Hepatocyte (in vitro differentiated cells): ENCODE measurements at regions not wholly inside any gene's neighbourhood (a gene's known extent, or its start where the extent isn't known, plus 50 kb on each side); places are given as distances from the start of the nearest gene placed in this dataset.

Source experiments
- CTCF ChIP-seq: fragments of 200-600 bp; sonication (generic); IDR thresholded peaks from 2 replicates; pipeline ENCODE4 v1.5.1; 2016; ENCODE audit warnings: antibody characterized with exemption, mild to moderate bottlenecking; ENCODE audit not compliant: poor library complexity
- EZH2 ChIP-seq: fragments of 200-600 bp; sonication (generic); IDR thresholded peaks from 2 replicates; pipeline ENCODE4 v1.6.1; 2016; ENCODE audit warnings: antibody characterized with exemption, mild to moderate bottlenecking, borderline replicate concordance
- EZH2phosphoT487 ChIP-seq: fragments of 200-600 bp; sonication (generic); IDR thresholded peaks from one replicate; pipeline ENCODE4 v1.6.1; 2018; ENCODE audit warnings: antibody characterized with exemption, mild to moderate bottlenecking, low read depth, moderate library complexity; ENCODE audit not compliant: unreplicated experiment, severe bottlenecking

GRCh38 chr18:27353273-27353672, 168.2 kb upstream of the CHST9 start:
- no peak for TF ChIP-seq CTCF
- no peak for TF ChIP-seq EZH2phosphoT487
- no peak for TF ChIP-seq EZH2
